PC-9 (cell line): ENCODE measurements at regions not wholly inside any gene's neighbourhood (a gene's known extent, or its start where the extent isn't known, plus 50 kb on each side); places are given as distances from the start of the nearest gene placed in this dataset.

Experiments used
- BruUV-seq: library from RNA; stranded (reverse); fragments of 400-500 nt; replicated peaks from 2 replicates; lab custom pipeline; 2021; lab: Mats Ljungman, UMichigan
- CTCF ChIA-PET: fragments of 300-600 bp; sonication (Branson Sonifier 250); formaldehyde crosslinking; loops from one replicate; lab custom pipeline; 2022; ENCODE audit warnings: antibody characterized with exemption; lab: Charles Lee
- POLR2A ChIA-PET: fragments of 300-600 bp; sonication (Branson Sonifier 250); formaldehyde crosslinking; loops from one replicate; lab custom pipeline; 2022; ENCODE audit warnings: antibody characterized with exemption; ENCODE audit not compliant: unreplicated experiment; lab: Charles Lee
- DNase-seq, 2 experiments: peaks; one replicate each; pipeline versions ENCODE4 v3.0.0 to v3.0.0-alpha.2; 2015 to 2022; ENCODE audit warnings: mixed read lengths in 1 of 2
- H2AFZ ChIP-seq: fragments of 200-600 bp; sonication (generic); 2 replicates; pipeline ENCODE4 v1.8.1; 2017; ENCODE audit warnings: antibody characterized with exemption
- H3F3A ChIP-seq: fragments of 200-600 bp; sonication (generic); 2 replicates; pipeline ENCODE4 v1.8.1; 2017; ENCODE audit warnings: antibody characterized with exemption, mild to moderate bottlenecking, low read depth; ENCODE audit not compliant: insufficient read depth
- H3K27ac ChIP-seq: fragments of 200-600 bp; sonication (generic); 2 replicates; pipeline ENCODE4 v1.6.1; 2016; ENCODE audit warnings: mixed run types
- H3K27me3 ChIP-seq: fragments of 200-600 bp; sonication (generic); 2 replicates; pipeline ENCODE4 v1.6.1; 2016; ENCODE audit warnings: low read depth, mixed run types; ENCODE audit not compliant: insufficient read depth
- H3K36me3 ChIP-seq: fragments of 200-600 bp; sonication (generic); 2 replicates; pipeline ENCODE4 v1.6.1; 2016; ENCODE audit warnings: low read depth, mixed run types
- H3K4me1 ChIP-seq: fragments of 200-600 bp; sonication (generic); replicated peaks from 2 replicates; pipeline ENCODE4 v1.6.1; 2016; ENCODE audit warnings: mixed run types; ENCODE audit not compliant: insufficient read depth
- H3K4me2 ChIP-seq: fragments of 200-600 bp; sonication (generic); 2 replicates; pipeline ENCODE4 v1.6.1; 2017; ENCODE audit warnings: mixed run types
- H3K4me3 ChIP-seq: fragments of 200-600 bp; sonication (generic); 2 replicates; pipeline ENCODE4 v1.6.1; 2016; ENCODE audit warnings: mixed run types
- H3K79me2 ChIP-seq: fragments of 200-600 bp; sonication (generic); 2 replicates; pipeline ENCODE4 v1.6.1; 2017; ENCODE audit warnings: low read depth, mixed run types
- H3K9me2 ChIP-seq: fragments of 200-600 bp; sonication (generic); 2 replicates; pipeline ENCODE4 v1.8.1; 2017; ENCODE audit warnings: mild to moderate bottlenecking; ENCODE audit not compliant: insufficient read depth
- H3K9me3 ChIP-seq: fragments of 200-600 bp; sonication (generic); 2 replicates; pipeline ENCODE4 v1.8.1; 2016; ENCODE audit warnings: low read depth; ENCODE audit not compliant: insufficient read depth
- H4K20me1 ChIP-seq: fragments of 200-600 bp; sonication (generic); 2 replicates; pipeline ENCODE4 v1.8.1; 2017; ENCODE audit not compliant: insufficient read depth
- EZH2 ChIP-seq: fragments of 200-600 bp; sonication (generic); IDR thresholded peaks from 2 replicates; pipeline ENCODE4 v1.8.0; 2017; ENCODE audit warnings: antibody characterized with exemption, low read depth
- intact Hi-C: fragments of 100-400 bp; cut with micrococcal nuclease; formaldehyde crosslinking; loops from one replicate; pipeline ENCODE4 v1.10.0; 2022; ENCODE audit not compliant: unreplicated experiment
- TF ChIP-seq, protein P1 (sequence below): fragments of 200-600 bp; sonication (generic); conservative IDR thresholded peaks from 2 replicates; pipeline ENCODE4 v1.6.1; 2017; ENCODE audit warnings: mixed run types, antibody characterized with exemption, mild to moderate bottlenecking, moderate library complexity

GRCh38 chr16:9226924-9227323, 135.5 kb downstream of the HAPSTR1 start:
- DNase-seq = no peak
- H3K36me3 ChIP-seq = no peaks in the 10 kb centered on the region
- H3K9me2 ChIP-seq = no peaks in the 10 kb centered on the region
- no peaks in the 10 kb centered on the region for H3F3A ChIP-seq
- BruUV-seq = no TSS peak
- no peak overlapping the region for H3K4me2 ChIP-seq
- no peaks in the 10 kb centered on the region for H3K79me2 ChIP-seq
- H2AFZ ChIP-seq = no peak overlapping the region
- H3K4me1 ChIP-seq = no peaks in the 10 kb centered on the region
- H4K20me1 ChIP-seq = no peaks in the 10 kb centered on the region
- peaks cover 71% of the 10 kb centered on the region for H3K27me3 ChIP-seq
- ChIA-PET POLR2A (no interaction called here), CTCF (interaction anchor here (0.6 kb wide), 1 partner anchor 61 kb away, joined by 3 read pairs; no protein-coding TSS in a partner anchor)
- H3K27ac ChIP-seq = no peak overlapping the region
- no peaks in the 10 kb centered on the region for H3K9me3 ChIP-seq
- intact Hi-C loops = no loop called here
- TF ChIP-seq, protein P1, sequence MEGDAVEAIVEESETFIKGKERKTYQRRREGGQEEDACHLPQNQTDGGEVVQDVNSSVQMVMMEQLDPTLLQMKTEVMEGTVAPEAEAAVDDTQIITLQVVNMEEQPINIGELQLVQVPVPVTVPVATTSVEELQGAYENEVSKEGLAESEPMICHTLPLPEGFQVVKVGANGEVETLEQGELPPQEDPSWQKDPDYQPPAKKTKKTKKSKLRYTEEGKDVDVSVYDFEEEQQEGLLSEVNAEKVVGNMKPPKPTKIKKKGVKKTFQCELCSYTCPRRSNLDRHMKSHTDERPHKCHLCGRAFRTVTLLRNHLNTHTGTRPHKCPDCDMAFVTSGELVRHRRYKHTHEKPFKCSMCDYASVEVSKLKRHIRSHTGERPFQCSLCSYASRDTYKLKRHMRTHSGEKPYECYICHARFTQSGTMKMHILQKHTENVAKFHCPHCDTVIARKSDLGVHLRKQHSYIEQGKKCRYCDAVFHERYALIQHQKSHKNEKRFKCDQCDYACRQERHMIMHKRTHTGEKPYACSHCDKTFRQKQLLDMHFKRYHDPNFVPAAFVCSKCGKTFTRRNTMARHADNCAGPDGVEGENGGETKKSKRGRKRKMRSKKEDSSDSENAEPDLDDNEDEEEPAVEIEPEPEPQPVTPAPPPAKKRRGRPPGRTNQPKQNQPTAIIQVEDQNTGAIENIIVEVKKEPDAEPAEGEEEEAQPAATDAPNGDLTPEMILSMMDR = no peak
- no peak for TF ChIP-seq EZH2
- H3K4me3 ChIP-seq = no peak overlapping the region

- H3K36me3 ChIP-seq = no peaks in the 10 kb centered on the region
- H3K27me3 ChIP-seq = peaks cover 76% of the 10 kb centered on the region
- DNase-seq = no peak
- no peaks in the 10 kb centered on the region for H3K4me1 ChIP-seq
- no peak overlapping the region for H3K4me2 ChIP-seq
- TF ChIP-seq, protein P1 = no peak
- no peak for TF ChIP-seq EZH2
- BruUV-seq = no TSS peak
- H3K27ac ChIP-seq = no peak overlapping the region
- H3F3A ChIP-seq = no peaks in the 10 kb centered on the region
- H3K9me3 ChIP-seq = no peaks in the 10 kb centered on the region
- H3K9me2 ChIP-seq = no peaks in the 10 kb centered on the region
- H2AFZ ChIP-seq = no peak overlapping the region
- H4K20me1 ChIP-seq = no peaks in the 10 kb centered on the region
- H3K79me2 ChIP-seq = no peaks in the 10 kb centered on the region
- ChIA-PET POLR2A (no interaction called here), CTCF (interaction anchor here (0.7 kb wide), 1 partner anchor 427 kb away, joined by 3 read pairs; no protein-coding TSS in a partner anchor)
- H3K4me3 ChIP-seq = no peak overlapping the region
- intact Hi-C loops = no loop called here
These were observed 139.6 kb downstream of the HAPSTR1 start for GRCh38 chr16:9231039-9231438.

DNA sequence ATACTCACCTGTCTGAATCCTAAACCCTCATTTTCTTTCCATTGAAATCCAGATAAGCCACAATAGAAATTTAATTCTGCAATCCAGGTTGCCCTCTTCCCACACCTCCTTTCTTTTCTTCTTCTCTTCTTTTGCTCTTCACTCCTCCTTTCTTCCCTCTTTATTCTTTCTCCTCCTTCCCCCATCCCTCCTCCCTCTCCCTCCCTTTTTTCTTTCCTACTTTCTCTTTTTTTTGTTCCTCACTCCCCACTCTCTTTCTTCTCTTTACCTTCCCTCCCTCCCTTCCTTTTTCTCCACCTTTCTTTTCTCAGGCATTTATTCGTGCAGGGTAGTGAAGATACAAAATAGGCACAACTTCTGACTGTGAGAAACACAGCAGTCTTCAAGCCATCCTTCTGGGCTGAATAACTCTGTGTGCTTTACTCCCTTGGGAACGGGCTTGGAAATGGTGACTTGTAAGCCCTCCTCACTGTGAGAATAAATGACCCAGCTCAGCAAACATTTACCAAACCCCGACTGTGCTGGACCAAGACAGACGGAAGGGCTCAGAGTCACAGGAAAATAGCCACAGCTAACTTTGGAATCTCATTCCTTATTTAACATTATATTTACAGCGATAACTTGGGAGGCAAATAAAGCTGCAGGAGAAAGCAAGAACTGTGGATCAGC, 140.8 kb downstream of the HAPSTR1 start:
- intact Hi-C loops = no loop called here
- Histone ChIP-seq H3K9me2 (no peaks in the 10 kb centered on the region), H3K27ac (no peak overlapping the region), H3K9me3 (no peaks in the 10 kb centered on the region), H2AFZ (no peak overlapping the region), H3F3A (no peaks in the 10 kb centered on the region), H3K36me3 (no peaks in the 10 kb centered on the region), H3K4me2 (no peak overlapping the region), H3K27me3 (peaks cover 75% of the 10 kb centered on the region), H4K20me1 (no peaks in the 10 kb centered on the region), H3K4me3 (no peak overlapping the region), H3K79me2 (no peaks in the 10 kb centered on the region), H3K4me1 (no peaks in the 10 kb centered on the region)
- no peak for DNase-seq
- TF ChIP-seq, protein P1 = no peak
- TF ChIP-seq EZH2 = no peak
- CTCF ChIA-PET = no interaction called here
- BruUV-seq = no TSS peak
- POLR2A ChIA-PET = interaction anchor here (0.6 kb wide), 1 partner anchor 675 kb away, joined by 3 read pairs; no protein-coding TSS in a partner anchor
